HL-60/S4 treated with phorbol 12-myristate 13-acetate at 8.2 ng/mL for 4 days and 3 days (cell line): ENCODE measurements at regions not wholly inside any gene's neighbourhood (a gene's known extent, or its start where the extent isn't known, plus 50 kb on each side); places are given as distances from the start of the nearest gene placed in this dataset.

ENCODE experiments used
- in situ Hi-C: fragments of 300-500 bp; cut with MboI; formaldehyde crosslinking; loops from 2 replicates; pipeline ENCODE4 v1.15.0; 2022; ENCODE audit warnings: low sequenced_read_pairs

GRCh38 chr16:35463358-35463757 lies 2003.9 kb downstream of the TP53TG3F start:
- in situ Hi-C loops = no loop called here

GRCh38 chr16:35480361-35480760 lies 2020.9 kb downstream of the TP53TG3F start:
- in situ Hi-C loops = no loop called here

- in situ Hi-C loops = no loop called here
Measured at GRCh38 chr16:35480988-35481387, 2021.6 kb downstream of the TP53TG3F start.

GRCh38 chr16:35485915-35486314 lies 2026.5 kb downstream of the TP53TG3F start:
- in situ Hi-C loops = no loop called here

GRCh38 chr16:35492225-35492624 lies 2032.8 kb downstream of the TP53TG3F start:
- in situ Hi-C loops = no loop called here

- in situ Hi-C loops = no loop called here
Measured at GRCh38 chr16:35497399-35497798, 2038.0 kb downstream of the TP53TG3F start.

- in situ Hi-C loops = no loop called here
Measured at GRCh38 chr16:35506018-35506897, 2046.8 kb downstream of the TP53TG3F start.

- in situ Hi-C loops = no loop called here
Measured at GRCh38 chr16:35506898-35507194, 2047.4 kb downstream of the TP53TG3F start.

- in situ Hi-C loops = loop anchor here (10.0 kb wide), 1 partner anchor 356 kb away; no protein-coding TSS in a partner anchor
Measured at GRCh38 chr16:35510701-35511100, 2051.3 kb downstream of the TP53TG3F start.

- in situ Hi-C loops = loop anchor here (10.0 kb wide), 1 partner anchor 362 kb away; no protein-coding TSS in a partner anchor
Measured at GRCh38 chr16:35516551-35516950, 2057.1 kb downstream of the TP53TG3F start.

- in situ Hi-C loops = loop anchor here (10.0 kb wide), 1 partner anchor 362 kb away; no protein-coding TSS in a partner anchor
Measured at GRCh38 chr16:35516971-35517370, 2057.6 kb downstream of the TP53TG3F start.

GRCh38 chr16:35523991-35524390 lies 2064.6 kb downstream of the TP53TG3F start:
- in situ Hi-C loops = no loop called here

GRCh38 chr16:35525979-35526590 lies 2066.7 kb downstream of the TP53TG3F start:
- in situ Hi-C loops = loop anchor here (25.0 kb wide), 1 partner anchor 111 kb away; no protein-coding TSS in a partner anchor

GRCh38 chr16:35532576-35532975 lies 2073.2 kb downstream of the TP53TG3F start:
- in situ Hi-C loops = loop anchor here (25.0 kb wide), 1 partner anchor 105 kb away; no protein-coding TSS in a partner anchor

- in situ Hi-C loops = loop anchor here (25.0 kb wide), 1 partner anchor 104 kb away; no protein-coding TSS in a partner anchor
Measured at GRCh38 chr16:35533683-35534082, 2074.3 kb downstream of the TP53TG3F start.

GRCh38 chr16:35543486-35543885 lies 2084.1 kb downstream of the TP53TG3F start:
- in situ Hi-C loops = loop anchor here (25.0 kb wide), 1 partner anchor 94 kb away; no protein-coding TSS in a partner anchor

- in situ Hi-C loops = no loop called here
Measured at GRCh38 chr16:35552763-35553162, 2093.4 kb downstream of the TP53TG3F start.

- in situ Hi-C loops = no loop called here
Measured at GRCh38 chr16:35557731-35558130, 2098.3 kb downstream of the TP53TG3F start.

GRCh38 chr16:35559911-35560636 lies 2100.7 kb downstream of the TP53TG3F start:
- in situ Hi-C loops = no loop called here

- in situ Hi-C loops = no loop called here
Measured at GRCh38 chr16:35560637-35560984, 2101.2 kb downstream of the TP53TG3F start.

- in situ Hi-C loops = no loop called here
Measured at GRCh38 chr16:35561346-35561745, 2101.9 kb downstream of the TP53TG3F start.
